DND-41 (cell line): ENCODE measurements at regions not wholly inside any gene's neighbourhood (a gene's known extent, or its start where the extent isn't known, plus 50 kb on each side); places are given as distances from the start of the nearest gene placed in this dataset.

Source experiments
- EZH2 ChIP-seq: IDR thresholded peaks from 3 replicates; pipeline ENCODE4 v1.6.1; 2012; ENCODE audit warnings: borderline replicate concordance, low read depth, mild to moderate bottlenecking, moderate library complexity, low read length, inconsistent platforms; ENCODE audit not compliant: severe bottlenecking
- TF ChIP-seq, protein P1 (sequence below): IDR thresholded peaks from 2 replicates; pipeline ENCODE4 v1.5.1; 2012; ENCODE audit warnings: borderline replicate concordance, low read length, moderate library complexity, mild to moderate bottlenecking; ENCODE audit not compliant: poor library complexity, severe bottlenecking; ENCODE audit errors: extremely low read depth

DNA sequence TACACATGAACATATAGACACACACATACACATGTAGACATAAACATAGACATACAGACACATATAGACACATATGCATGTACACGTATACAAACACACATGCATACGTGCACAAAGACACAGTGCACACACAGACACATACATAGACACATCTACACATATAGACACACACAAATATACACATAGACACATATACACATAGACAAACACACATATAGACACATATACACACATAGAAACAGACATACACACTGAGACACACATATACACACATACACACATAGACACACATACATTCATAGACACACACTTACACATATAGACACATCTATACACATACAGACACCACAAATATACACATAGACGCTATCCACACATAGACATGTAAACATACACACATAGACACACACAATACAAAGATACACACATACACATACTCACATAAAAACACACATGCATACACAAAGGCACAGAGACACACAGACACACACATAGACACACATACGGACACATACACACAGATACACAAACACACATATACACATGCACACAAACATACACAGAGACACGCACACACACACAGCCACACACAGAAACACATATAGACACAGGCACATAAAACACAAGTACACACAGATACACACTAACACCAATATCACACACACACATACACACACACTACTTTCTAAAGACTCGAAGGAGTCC, 254.0 kb downstream of the TSHZ3 start:
- TF ChIP-seq, protein P1, sequence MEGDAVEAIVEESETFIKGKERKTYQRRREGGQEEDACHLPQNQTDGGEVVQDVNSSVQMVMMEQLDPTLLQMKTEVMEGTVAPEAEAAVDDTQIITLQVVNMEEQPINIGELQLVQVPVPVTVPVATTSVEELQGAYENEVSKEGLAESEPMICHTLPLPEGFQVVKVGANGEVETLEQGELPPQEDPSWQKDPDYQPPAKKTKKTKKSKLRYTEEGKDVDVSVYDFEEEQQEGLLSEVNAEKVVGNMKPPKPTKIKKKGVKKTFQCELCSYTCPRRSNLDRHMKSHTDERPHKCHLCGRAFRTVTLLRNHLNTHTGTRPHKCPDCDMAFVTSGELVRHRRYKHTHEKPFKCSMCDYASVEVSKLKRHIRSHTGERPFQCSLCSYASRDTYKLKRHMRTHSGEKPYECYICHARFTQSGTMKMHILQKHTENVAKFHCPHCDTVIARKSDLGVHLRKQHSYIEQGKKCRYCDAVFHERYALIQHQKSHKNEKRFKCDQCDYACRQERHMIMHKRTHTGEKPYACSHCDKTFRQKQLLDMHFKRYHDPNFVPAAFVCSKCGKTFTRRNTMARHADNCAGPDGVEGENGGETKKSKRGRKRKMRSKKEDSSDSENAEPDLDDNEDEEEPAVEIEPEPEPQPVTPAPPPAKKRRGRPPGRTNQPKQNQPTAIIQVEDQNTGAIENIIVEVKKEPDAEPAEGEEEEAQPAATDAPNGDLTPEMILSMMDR = no peak
- no peak for TF ChIP-seq EZH2
